Smooth muscle cell (in vitro differentiated cells): ENCODE measurements at regions not wholly inside any gene's neighbourhood (a gene's known extent, or its start where the extent isn't known, plus 50 kb on each side); places are given as distances from the start of the nearest gene placed in this dataset.

Experiments used
- DNase-seq: peaks from one replicate; lab custom pipeline; 2025; ENCODE audit not compliant: unreplicated experiment; lab: John Stamatoyannopoulos, UW
- H2AFZ ChIP-seq: fragments of 200-600 bp; sonication (generic); 2 replicates; pipeline ENCODE4 v1.6.0; 2016; ENCODE audit warnings: antibody characterized with exemption, low read depth, mild to moderate bottlenecking
- H3F3A ChIP-seq: fragments of 200-600 bp; sonication (generic); 2 replicates; pipeline ENCODE4 v1.6.0; 2017; ENCODE audit warnings: antibody characterized with exemption, low read depth
- H3K27ac ChIP-seq: fragments of 200-600 bp; sonication (generic); 2 replicates; pipeline ENCODE4 v1.5.1; 2016; ENCODE audit warnings: low read depth, mild to moderate bottlenecking
- H3K27me3 ChIP-seq: fragments of 200-600 bp; sonication (generic); 2 replicates; pipeline ENCODE4 v1.6.1; 2016; ENCODE audit warnings: low read depth, mild to moderate bottlenecking
- H3K36me3 ChIP-seq: fragments of 200-600 bp; sonication (generic); 2 replicates; pipeline ENCODE4 v1.5.1; 2016; ENCODE audit warnings: low read depth
- H3K4me1 ChIP-seq: fragments of 200-600 bp; sonication (generic); 2 replicates; pipeline ENCODE4 v1.5.1; 2016; ENCODE audit warnings: low read depth
- H3K4me2 ChIP-seq: fragments of 200-600 bp; sonication (generic); 2 replicates; pipeline ENCODE4 v1.6.0; 2016; ENCODE audit warnings: mild to moderate bottlenecking
- H3K4me3 ChIP-seq: fragments of 200-600 bp; sonication (generic); 2 replicates; pipeline ENCODE4 v1.5.1; 2016; ENCODE audit warnings: mild to moderate bottlenecking
- H3K79me2 ChIP-seq: fragments of 200-600 bp; sonication (generic); 2 replicates; pipeline ENCODE4 v1.6.0; 2016; ENCODE audit warnings: low read depth, mild to moderate bottlenecking
- H3K9ac ChIP-seq: fragments of 200-600 bp; sonication (generic); 2 replicates; pipeline ENCODE4 v1.6.0; 2016; ENCODE audit warnings: low read depth
- H3K9me3 ChIP-seq: fragments of 200-600 bp; sonication (generic); replicated peaks from 2 replicates; pipeline ENCODE4 v1.5.1; 2016; ENCODE audit warnings: low read depth
- H4K20me1 ChIP-seq: fragments of 200-600 bp; sonication (generic); 2 replicates; pipeline ENCODE4 v1.6.0; 2016; ENCODE audit warnings: low read depth
- WGBS: methylation state at CpG from one replicate; pipeline ENCODE4 v1.1.7; 2016; ENCODE audit warnings: low lambda C conversion rate; 5-methylcytosine and 5-hydroxymethylcytosine counted together
- TF ChIP-seq, protein P1 (sequence below): fragments of 200-600 bp; sonication (generic); IDR thresholded peaks from 2 replicates; pipeline ENCODE4 v1.5.1; 2017; ENCODE audit warnings: borderline replicate concordance, mild to moderate bottlenecking, antibody characterized with exemption; ENCODE audit not compliant: insufficient read depth, poor library complexity, severe bottlenecking

DNA sequence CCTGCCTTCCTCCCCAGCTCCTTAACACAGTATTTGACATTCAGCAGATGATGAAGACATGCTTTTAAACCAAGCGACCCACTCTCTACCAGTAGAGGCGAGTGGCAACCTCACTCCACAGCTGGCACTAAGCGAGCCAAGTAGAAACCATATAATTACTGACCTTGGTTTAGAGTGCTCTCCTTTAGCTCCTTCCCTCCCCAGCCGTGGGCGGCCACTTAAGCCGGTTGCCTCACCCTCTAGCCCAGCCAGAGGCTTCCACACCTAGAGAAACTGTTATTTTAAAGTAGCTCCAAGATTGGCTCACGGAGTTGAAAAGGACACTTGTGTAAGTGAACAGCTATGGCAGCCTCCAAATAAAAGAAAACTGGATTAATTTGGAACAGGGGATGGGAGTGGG lies 109.1 kb upstream of the CRHR1 start:
- no peak overlapping the region for H3K4me2 ChIP-seq
- H3K4me1 ChIP-seq = no peaks in the 10 kb centered on the region
- TF ChIP-seq, protein P1, sequence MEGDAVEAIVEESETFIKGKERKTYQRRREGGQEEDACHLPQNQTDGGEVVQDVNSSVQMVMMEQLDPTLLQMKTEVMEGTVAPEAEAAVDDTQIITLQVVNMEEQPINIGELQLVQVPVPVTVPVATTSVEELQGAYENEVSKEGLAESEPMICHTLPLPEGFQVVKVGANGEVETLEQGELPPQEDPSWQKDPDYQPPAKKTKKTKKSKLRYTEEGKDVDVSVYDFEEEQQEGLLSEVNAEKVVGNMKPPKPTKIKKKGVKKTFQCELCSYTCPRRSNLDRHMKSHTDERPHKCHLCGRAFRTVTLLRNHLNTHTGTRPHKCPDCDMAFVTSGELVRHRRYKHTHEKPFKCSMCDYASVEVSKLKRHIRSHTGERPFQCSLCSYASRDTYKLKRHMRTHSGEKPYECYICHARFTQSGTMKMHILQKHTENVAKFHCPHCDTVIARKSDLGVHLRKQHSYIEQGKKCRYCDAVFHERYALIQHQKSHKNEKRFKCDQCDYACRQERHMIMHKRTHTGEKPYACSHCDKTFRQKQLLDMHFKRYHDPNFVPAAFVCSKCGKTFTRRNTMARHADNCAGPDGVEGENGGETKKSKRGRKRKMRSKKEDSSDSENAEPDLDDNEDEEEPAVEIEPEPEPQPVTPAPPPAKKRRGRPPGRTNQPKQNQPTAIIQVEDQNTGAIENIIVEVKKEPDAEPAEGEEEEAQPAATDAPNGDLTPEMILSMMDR = no peak
- H3K79me2 ChIP-seq = no peaks in the 10 kb centered on the region
- whole genome bisulfite sequencing = 75% methylated on average over 7 of the region's 7 CpGs
- H3K36me3 ChIP-seq = no peaks in the 10 kb centered on the region
- no peak overlapping the region for H3K4me3 ChIP-seq
- H2AFZ ChIP-seq = no peak overlapping the region
- H3F3A ChIP-seq = no peaks in the 10 kb centered on the region
- no peaks in the 10 kb centered on the region for H4K20me1 ChIP-seq
- H3K9ac ChIP-seq = no peak overlapping the region
- DNase-seq = no peak
- no peak overlapping the region for H3K27ac ChIP-seq
- H3K27me3 ChIP-seq = no peaks in the 10 kb centered on the region
- no peaks in the 10 kb centered on the region for H3K9me3 ChIP-seq

DNA sequence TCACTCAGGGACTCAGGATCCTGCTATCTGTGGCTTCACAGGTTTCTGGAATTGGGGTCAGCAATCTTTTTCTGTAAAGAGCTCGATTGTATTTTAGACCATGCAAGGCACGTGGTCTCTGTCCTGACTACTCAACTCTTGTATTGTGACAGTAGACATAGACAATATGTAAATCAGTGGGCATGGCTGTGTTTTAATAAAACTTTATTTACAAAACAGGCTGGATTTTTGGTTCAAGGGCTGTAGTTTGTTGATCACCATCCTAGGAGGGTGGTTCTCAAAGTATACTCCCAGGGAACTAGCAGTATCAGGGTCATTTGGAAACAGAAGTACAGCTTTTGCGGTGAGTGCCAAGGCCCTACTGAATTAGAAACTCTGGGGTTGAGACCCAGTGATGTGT lies 108.2 kb upstream of the CRHR1 start:
- Histone ChIP-seq H3K27ac (no peak overlapping the region), H3K9me3 (no peaks in the 10 kb centered on the region), H3K36me3 (no peaks in the 10 kb centered on the region), H3K9ac (no peak overlapping the region), H3K27me3 (no peaks in the 10 kb centered on the region), H3K4me3 (no peak overlapping the region), H3K79me2 (no peaks in the 10 kb centered on the region), H3K4me2 (no peak overlapping the region), H3K4me1 (no peaks in the 10 kb centered on the region), H4K20me1 (no peaks in the 10 kb centered on the region), H2AFZ (no peak overlapping the region), H3F3A (no peaks in the 10 kb centered on the region)
- 92% methylated on average over 3 of the region's 3 CpGs for WGBS
- TF ChIP-seq, protein P1 = no peak
- no peak for DNase-seq

DNA sequence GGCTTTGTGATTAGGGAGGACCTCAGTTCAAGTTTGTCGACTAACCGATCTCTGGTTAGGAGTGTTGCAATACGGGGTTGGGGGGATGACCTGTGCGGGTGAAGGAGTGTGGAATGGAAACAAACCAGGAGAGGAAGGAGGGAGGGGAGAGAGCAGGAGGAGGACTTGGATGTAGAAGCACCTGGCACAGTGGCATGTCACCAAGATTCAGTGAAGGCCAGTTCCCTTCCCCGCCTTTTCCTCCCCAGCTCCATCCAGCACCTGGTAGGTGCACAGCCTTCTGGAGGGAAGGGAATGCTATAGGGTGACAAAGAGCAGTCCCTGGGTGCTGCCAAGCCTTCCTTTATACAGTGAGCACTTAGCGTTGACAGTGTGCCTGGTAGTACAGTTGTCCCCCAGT lies 107.4 kb upstream of the CRHR1 start:
- no peaks in the 10 kb centered on the region for H3K9me3 ChIP-seq
- H3K4me3 ChIP-seq = no peak overlapping the region
- WGBS = 78% methylated on average over 6 of the region's 6 CpGs
- H3K4me1 ChIP-seq = no peaks in the 10 kb centered on the region
- H4K20me1 ChIP-seq = no peaks in the 10 kb centered on the region
- no peaks in the 10 kb centered on the region for H3K79me2 ChIP-seq
- DNase-seq = no peak
- H3K36me3 ChIP-seq = no peaks in the 10 kb centered on the region
- H3K27ac ChIP-seq = no peak overlapping the region
- H3F3A ChIP-seq = no peaks in the 10 kb centered on the region
- no peaks in the 10 kb centered on the region for H3K27me3 ChIP-seq
- H2AFZ ChIP-seq = no peak overlapping the region
- TF ChIP-seq, protein P1 = no peak
- no peak overlapping the region for H3K9ac ChIP-seq
- H3K4me2 ChIP-seq = no peak overlapping the region

DNA sequence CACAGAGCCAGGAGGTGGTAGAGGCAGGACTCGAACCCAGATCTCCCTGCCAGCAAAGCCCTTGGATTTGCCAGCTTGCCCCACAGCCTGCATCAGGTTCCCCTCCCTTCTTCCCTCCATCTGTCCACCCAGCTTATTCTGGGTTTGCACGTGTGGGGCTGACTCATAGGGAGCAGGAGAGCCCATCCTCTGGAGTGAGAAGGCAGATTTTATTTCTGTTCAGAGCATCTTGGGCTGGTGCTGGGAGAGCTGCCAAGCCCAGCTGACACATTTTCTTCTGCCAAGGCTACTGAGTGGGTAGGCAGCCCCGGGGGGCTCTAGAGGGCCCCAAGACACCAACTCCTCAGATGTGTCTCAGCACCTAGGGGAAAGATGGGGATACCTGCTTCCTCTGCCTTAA lies 106.3 kb upstream of the CRHR1 start:
- no peaks in the 10 kb centered on the region for H3K27me3 ChIP-seq
- DNase-seq = no peak
- WGBS = 57% methylated on average over 3 of the region's 3 CpGs
- no peak overlapping the region for H3K9ac ChIP-seq
- H3K4me2 ChIP-seq = no peak overlapping the region
- TF ChIP-seq, protein P1 = no peak
- no peaks in the 10 kb centered on the region for H3K36me3 ChIP-seq
- H3K4me3 ChIP-seq = no peak overlapping the region
- no peaks in the 10 kb centered on the region for H4K20me1 ChIP-seq
- H3K27ac ChIP-seq = no peak overlapping the region
- no peak overlapping the region for H2AFZ ChIP-seq
- no peaks in the 10 kb centered on the region for H3F3A ChIP-seq
- no peaks in the 10 kb centered on the region for H3K9me3 ChIP-seq
- no peaks in the 10 kb centered on the region for H3K79me2 ChIP-seq
- H3K4me1 ChIP-seq = no peaks in the 10 kb centered on the region
